Left lung (tissue), 4 donors: ENCODE measurements at regions not wholly inside any gene's neighbourhood (a gene's known extent, or its start where the extent isn't known, plus 50 kb on each side); places are given as distances from the start of the nearest gene placed in this dataset.

Experiments used
- ATAC-seq: fragments of 200-7000 bp; cut with Tn5 transposase; one replicate; pipeline ENCODE4 v1.9.1; 2020; ENCODE audit warnings: moderate library complexity
- DNase-seq, 4 donors: peaks; one replicate each; pipeline ENCODE4 v3.0.0-alpha.2; 2013 to 2020
- H3K27ac ChIP-seq, 2 donors: fragments of 200-600 bp; sonication (generic) in 1 of 2; one replicate each; pipeline versions ENCODE4 v1.5.0 to v1.8.0; 2020 to 2021
- H3K27me3 ChIP-seq, 2 donors: fragments of 200-600 bp; sonication (generic) in 1 of 2; one replicate each; pipeline versions ENCODE4 v1.5.0 to v1.8.0; 2020 to 2021
- H3K36me3 ChIP-seq, 2 donors: fragments of 200-600 bp; sonication (generic) in 1 of 2; one replicate each; pipeline versions ENCODE4 v1.5.0 to v1.8.0; 2020 to 2021
- H3K4me1 ChIP-seq, 2 donors: fragments of 200-600 bp; one replicate each; pipeline ENCODE4 v1.8.0; 2021
- H3K4me3 ChIP-seq, 2 donors: fragments of 200-600 bp; sonication (generic) in 1 of 2; one replicate each; pipeline versions ENCODE4 v1.5.0 to v1.8.0; 2020 to 2021; ENCODE audit warnings: mild to moderate bottlenecking in 1 of 2
- H3K9me3 ChIP-seq, 2 donors: fragments of 200-600 bp; sonication (generic) in 1 of 2; one replicate each; pipeline versions ENCODE4 v1.5.0 to v1.8.0; 2020 to 2021
- CTCF ChIP-seq, 2 donors: fragments of 200-600 bp; sonication (generic) in 1 of 2; IDR thresholded peaks; one replicate each; pipeline versions ENCODE4 v1.5.0 to v1.8.0; 2021; ENCODE audit warnings: antibody characterized with exemption in 2 of 2
- intact Hi-C, 2 donors: fragments of 100-400 bp; cut with DNase I; formaldehyde crosslinking; loops; one replicate each; pipeline versions ENCODE4 v1.11.2 to v1.14.2; 2022
- donor health status: DM: no; HTN: yes; CAD: no.
- donor health status: DM: no; HTN: no; CAD: no.

- H3K36me3 ChIP-seq, result no peaks in the 10 kb centered on the region
- no peaks in the 10 kb centered on the region for H3K4me1 ChIP-seq
- H3K27ac ChIP-seq, result no peak overlapping the region
- no peak for ATAC-seq
- DNase-seq, result no peak
- no peaks in the 10 kb centered on the region for H3K9me3 ChIP-seq
- intact Hi-C loops, result no loop called here
- no peak overlapping the region for H3K4me3 ChIP-seq
- H3K27me3 ChIP-seq, result no peaks in the 10 kb centered on the region
- no peak for TF ChIP-seq CTCF (IDR thresholded peaks at IDR 0.05)
Observed at GRCh38 chr2:223218587-223219178, 166.7 kb downstream of the KCNE4 start.

- intact Hi-C loops, result no loop called here
- H3K9me3 ChIP-seq, result no peaks in the 10 kb centered on the region
Observed at GRCh38 chr2:223219872-223220657, 168.1 kb downstream of the KCNE4 start.

GRCh38 chr2:223220658-223220925 is 168.6 kb downstream of the KCNE4 start:
- H3K4me1 ChIP-seq, result no peaks in the 10 kb centered on the region
- no peak overlapping the region for H3K4me3 ChIP-seq
- no peak overlapping the region for H3K27ac ChIP-seq
- no peaks in the 10 kb centered on the region for H3K36me3 ChIP-seq
- intact Hi-C loops, result no loop called here
- ATAC-seq, result no peak
- no peak for TF ChIP-seq CTCF (IDR thresholded peaks at IDR 0.05)
- H3K9me3 ChIP-seq, result no peaks in the 10 kb centered on the region
- DNase-seq, result no peak
- no peaks in the 10 kb centered on the region for H3K27me3 ChIP-seq

More at GRCh38 chr2:223219872-223220657, 168.1 kb downstream of the KCNE4 start:
- Histone ChIP-seq H3K4me3 (no peak overlapping the region), H3K4me1 (no peaks in the 10 kb centered on the region), H3K27ac (no peak overlapping the region), H3K36me3 (no peaks in the 10 kb centered on the region), H3K27me3 (no peaks in the 10 kb centered on the region)
- TF ChIP-seq CTCF (IDR thresholded peaks at IDR 0.05), result no peak
- DNase-seq (peak in 1 of 4 donors; percentile 31), ATAC-seq (no peak)

GRCh38 chr2:223221139-223221835 is 169.3 kb downstream of the KCNE4 start:
- H3K4me1 ChIP-seq, result no peaks in the 10 kb centered on the region
- no peak overlapping the region for H3K27ac ChIP-seq
- H3K36me3 ChIP-seq, result no peaks in the 10 kb centered on the region
- intact Hi-C loops, result no loop called here
- no peaks in the 10 kb centered on the region for H3K27me3 ChIP-seq
- DNase-seq, result peak in 1 of 4 donors; percentile 33
- H3K9me3 ChIP-seq, result no peaks in the 10 kb centered on the region
- no peak overlapping the region for H3K4me3 ChIP-seq
- ATAC-seq, result no peak
- TF ChIP-seq CTCF (IDR thresholded peaks at IDR 0.05), result no peak

- ATAC-seq, result no peak
- no peaks in the 10 kb centered on the region for H3K4me1 ChIP-seq
- H3K27ac ChIP-seq, result no peak overlapping the region
Observed at GRCh38 chr2:223222397-223222796, 170.4 kb downstream of the KCNE4 start.

More at GRCh38 chr2:223222397-223222796, 170.4 kb downstream of the KCNE4 start:
- DNase-seq, result no peak
- intact Hi-C loops, result no loop called here
- TF ChIP-seq CTCF (IDR thresholded peaks at IDR 0.05), result no peak
- no peaks in the 10 kb centered on the region for H3K27me3 ChIP-seq
- no peaks in the 10 kb centered on the region for H3K36me3 ChIP-seq
- H3K4me3 ChIP-seq, result no peak overlapping the region
- no peaks in the 10 kb centered on the region for H3K9me3 ChIP-seq
